Thyroid gland (tissue), 4 donors: ENCODE measurements at regions not wholly inside any gene's neighbourhood (a gene's known extent, or its start where the extent isn't known, plus 50 kb on each side); places are given as distances from the start of the nearest gene placed in this dataset.

Experiments
- POLR2A ChIP-seq, 2 donors: fragments of 450-650 bp; IDR thresholded peaks; one replicate each; pipeline ENCODE4 v1.6.1; 2017; ENCODE audit warnings: antibody characterized with exemption in 2 of 2, mild to moderate bottlenecking in 2 of 2, moderate library complexity in 1 of 2
- TF ChIP-seq, protein P1 (sequence below), 6 experiments: fragments of 200-600 bp in 3 of 6; fragments of 450-650 bp in 3 of 6; sonication (generic) in 3 of 6; IDR thresholded peaks; one replicate each; pipeline ENCODE4 v1.5.1; 2016 to 2019; ENCODE audit warnings: antibody characterized with exemption in 6 of 6, mild to moderate bottlenecking in 2 of 6, inconsistent platforms in 1 of 6, moderate library complexity in 1 of 6

- TF ChIP-seq, protein P1, sequence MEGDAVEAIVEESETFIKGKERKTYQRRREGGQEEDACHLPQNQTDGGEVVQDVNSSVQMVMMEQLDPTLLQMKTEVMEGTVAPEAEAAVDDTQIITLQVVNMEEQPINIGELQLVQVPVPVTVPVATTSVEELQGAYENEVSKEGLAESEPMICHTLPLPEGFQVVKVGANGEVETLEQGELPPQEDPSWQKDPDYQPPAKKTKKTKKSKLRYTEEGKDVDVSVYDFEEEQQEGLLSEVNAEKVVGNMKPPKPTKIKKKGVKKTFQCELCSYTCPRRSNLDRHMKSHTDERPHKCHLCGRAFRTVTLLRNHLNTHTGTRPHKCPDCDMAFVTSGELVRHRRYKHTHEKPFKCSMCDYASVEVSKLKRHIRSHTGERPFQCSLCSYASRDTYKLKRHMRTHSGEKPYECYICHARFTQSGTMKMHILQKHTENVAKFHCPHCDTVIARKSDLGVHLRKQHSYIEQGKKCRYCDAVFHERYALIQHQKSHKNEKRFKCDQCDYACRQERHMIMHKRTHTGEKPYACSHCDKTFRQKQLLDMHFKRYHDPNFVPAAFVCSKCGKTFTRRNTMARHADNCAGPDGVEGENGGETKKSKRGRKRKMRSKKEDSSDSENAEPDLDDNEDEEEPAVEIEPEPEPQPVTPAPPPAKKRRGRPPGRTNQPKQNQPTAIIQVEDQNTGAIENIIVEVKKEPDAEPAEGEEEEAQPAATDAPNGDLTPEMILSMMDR (IDR thresholded peaks at IDR 0.05) = no peak
- TF ChIP-seq POLR2A (IDR thresholded peaks at IDR 0.05) = no peak
Observed at GRCh38 chr14:96718407-96718806, 78.8 kb upstream of the VRK1 start.
